HFF-Myc (cell line): ENCODE measurements at regions not wholly inside any gene's neighbourhood (a gene's known extent, or its start where the extent isn't known, plus 50 kb on each side); places are given as distances from the start of the nearest gene placed in this dataset.
A peak's percentile ranks its signal among the peaks of the same experiment; 100 is the strongest.

Experiments used
- DNase-seq: peaks from one replicate; pipeline ENCODE4 v3.0.0-alpha.2; 2011; ENCODE audit warnings: low read depth; ENCODE audit errors: extremely low read depth
- H3K4me3 ChIP-seq: replicated peaks from 2 replicates; pipeline ENCODE4 v1.5.1; 2011; ENCODE audit warnings: low read depth, mild to moderate bottlenecking, control low read depth, low read length
- TF ChIP-seq, protein P1 (sequence below): IDR thresholded peaks from 2 replicates; pipeline ENCODE4 v1.5.1; 2012; ENCODE audit warnings: mild to moderate bottlenecking, low read depth, low read length, control low read depth; ENCODE audit errors: missing control alignments

DNA sequence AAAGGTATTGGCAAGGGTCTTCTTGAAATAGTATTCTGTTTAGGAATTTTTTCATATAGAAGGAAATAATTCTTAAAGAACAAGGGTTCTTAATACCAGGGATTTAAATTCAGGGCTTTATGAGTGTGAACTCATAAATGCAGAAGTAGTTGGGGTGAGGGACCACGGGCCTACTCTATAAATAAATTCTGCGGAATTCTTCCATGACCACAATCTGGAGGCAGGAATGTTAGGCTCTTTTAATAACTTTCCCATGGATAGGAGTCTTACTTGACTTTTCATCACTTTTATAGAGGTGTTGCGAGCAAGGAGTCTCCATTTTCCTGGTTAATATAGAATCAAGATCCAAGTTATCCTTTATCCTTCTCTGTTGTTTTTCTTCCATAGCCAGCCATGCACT, 76.7 kb upstream of the SLC4A4 start:
- TF ChIP-seq, protein P1, sequence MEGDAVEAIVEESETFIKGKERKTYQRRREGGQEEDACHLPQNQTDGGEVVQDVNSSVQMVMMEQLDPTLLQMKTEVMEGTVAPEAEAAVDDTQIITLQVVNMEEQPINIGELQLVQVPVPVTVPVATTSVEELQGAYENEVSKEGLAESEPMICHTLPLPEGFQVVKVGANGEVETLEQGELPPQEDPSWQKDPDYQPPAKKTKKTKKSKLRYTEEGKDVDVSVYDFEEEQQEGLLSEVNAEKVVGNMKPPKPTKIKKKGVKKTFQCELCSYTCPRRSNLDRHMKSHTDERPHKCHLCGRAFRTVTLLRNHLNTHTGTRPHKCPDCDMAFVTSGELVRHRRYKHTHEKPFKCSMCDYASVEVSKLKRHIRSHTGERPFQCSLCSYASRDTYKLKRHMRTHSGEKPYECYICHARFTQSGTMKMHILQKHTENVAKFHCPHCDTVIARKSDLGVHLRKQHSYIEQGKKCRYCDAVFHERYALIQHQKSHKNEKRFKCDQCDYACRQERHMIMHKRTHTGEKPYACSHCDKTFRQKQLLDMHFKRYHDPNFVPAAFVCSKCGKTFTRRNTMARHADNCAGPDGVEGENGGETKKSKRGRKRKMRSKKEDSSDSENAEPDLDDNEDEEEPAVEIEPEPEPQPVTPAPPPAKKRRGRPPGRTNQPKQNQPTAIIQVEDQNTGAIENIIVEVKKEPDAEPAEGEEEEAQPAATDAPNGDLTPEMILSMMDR, result no peak
- no peak overlapping the region for H3K4me3 ChIP-seq
- no peak for DNase-seq

DNA sequence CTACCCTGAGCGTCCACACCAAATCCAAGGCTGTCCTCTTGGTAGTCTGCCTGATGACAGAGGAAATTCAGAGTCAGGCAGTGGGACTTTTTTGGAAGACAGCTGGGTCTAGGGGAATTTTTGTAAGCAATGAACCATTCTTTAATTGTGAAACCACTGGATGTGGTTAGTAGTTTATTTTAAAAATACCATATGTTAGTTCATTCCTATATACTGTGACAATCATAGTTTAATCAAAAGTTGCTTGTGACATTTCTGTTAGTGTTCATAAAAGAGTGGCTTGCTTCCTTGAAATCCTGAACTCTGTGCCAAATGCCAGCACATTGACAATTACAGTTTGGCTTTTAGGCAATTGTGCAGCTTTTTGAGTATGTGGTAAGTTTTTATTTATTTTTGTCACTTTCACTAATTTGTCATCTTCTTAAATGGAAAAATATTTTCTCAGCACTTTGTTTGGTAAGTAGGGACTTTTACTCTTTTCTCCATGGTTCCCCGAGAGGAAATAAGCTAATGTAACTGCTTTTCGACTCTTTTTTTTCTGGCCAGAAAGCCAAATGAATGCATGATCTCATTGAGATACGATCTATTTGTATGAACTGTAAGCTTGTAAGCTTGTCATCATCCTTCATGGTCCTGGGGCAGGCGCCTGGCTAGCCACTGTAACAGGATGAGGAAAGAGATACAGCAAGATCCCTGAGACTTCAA, 72.6 kb upstream of the SLC4A4 start:
- H3K4me3 ChIP-seq, result no peak overlapping the region
- TF ChIP-seq, protein P1, result no peak
- no peak for DNase-seq

DNA sequence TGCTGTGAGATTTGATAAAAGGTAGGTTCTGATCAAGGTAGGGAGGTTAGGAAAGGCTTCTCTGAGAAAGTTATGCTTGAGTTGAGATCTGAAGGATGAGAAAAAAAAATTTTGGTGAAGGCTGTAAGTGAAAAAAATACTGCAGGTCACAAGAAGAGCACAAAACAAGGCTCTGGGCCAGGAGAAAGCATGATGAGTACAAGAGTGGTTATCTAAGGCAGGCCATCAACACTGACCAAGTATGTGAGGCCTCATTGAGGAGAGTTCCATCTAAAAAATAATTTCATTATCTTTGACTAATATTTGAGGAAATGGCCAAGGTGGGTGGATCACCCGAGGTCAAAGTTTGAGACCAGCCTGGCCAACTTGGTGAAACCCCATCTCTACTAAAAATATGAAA, 71.6 kb upstream of the SLC4A4 start:
- DNase-seq, result no peak
- H3K4me3 ChIP-seq, result no peak overlapping the region
- TF ChIP-seq, protein P1, result no peak

DNA sequence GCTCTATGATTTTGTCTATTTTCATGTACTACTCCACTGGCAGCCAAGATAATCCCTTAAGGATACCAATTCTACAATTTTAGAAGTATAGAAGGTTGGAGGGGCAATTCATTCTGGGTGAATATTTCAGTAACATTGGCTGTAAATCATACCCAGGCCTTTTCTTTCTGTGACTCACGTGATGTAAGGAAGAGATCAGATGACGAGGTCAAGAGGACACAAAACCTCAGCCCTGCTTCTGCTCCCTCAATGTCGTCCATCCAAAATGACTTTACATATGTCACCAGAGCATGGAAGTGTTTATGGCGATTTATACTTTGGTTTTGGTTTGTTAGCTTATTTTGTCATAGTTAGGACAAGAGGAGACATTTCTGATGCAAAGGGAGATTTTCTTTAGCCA, 70.7 kb upstream of the SLC4A4 start:
- DNase-seq, result no peak

DNA sequence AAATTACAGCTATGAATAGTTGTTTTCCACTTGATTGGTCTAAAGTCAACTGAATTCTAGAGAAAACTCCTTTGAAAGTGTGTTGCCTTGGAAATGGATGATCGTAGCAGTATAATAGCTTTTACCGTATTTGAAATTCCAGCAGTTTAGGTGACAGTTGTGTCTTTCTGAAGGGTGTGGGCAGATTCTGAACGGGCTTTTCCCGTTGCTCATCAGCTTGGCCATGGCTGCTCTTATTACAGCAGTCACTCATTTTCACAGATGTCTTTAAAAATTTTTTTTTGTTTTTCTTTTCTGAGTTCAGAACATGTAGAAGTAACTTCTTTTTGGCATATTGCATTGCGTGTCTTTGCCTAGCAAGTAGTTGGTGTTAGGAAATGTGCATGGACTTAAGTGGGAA, 69.6 kb upstream of the SLC4A4 start:
- TF ChIP-seq, protein P1, result no peak
- no peak for DNase-seq
- H3K4me3 ChIP-seq, result no peak overlapping the region

More for the DNA sequence above, 70.7 kb upstream of the SLC4A4 start:
- TF ChIP-seq, protein P1, result no peak
- no peak overlapping the region for H3K4me3 ChIP-seq

DNA sequence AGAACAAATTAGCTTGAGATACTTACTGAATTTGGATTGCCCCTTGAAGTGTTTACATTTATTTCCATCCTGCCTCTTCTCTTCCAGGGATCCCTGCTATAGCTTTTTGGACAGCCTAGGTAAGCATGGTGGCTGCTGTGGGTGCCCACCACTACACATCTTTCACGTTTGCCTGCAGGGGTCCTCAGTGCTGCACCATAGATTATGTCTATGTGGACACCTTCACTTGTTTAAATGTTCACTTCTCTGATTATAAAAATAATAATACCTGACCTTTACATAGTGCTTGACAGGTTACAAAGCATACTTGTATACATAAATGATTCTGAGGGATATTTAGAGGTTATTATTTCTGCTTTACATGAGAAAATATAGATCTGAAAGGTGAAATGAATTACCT, 67.9 kb upstream of the SLC4A4 start:
- no peak for DNase-seq
- no peak overlapping the region for H3K4me3 ChIP-seq
- TF ChIP-seq, protein P1, result peak; percentile 44

DNA sequence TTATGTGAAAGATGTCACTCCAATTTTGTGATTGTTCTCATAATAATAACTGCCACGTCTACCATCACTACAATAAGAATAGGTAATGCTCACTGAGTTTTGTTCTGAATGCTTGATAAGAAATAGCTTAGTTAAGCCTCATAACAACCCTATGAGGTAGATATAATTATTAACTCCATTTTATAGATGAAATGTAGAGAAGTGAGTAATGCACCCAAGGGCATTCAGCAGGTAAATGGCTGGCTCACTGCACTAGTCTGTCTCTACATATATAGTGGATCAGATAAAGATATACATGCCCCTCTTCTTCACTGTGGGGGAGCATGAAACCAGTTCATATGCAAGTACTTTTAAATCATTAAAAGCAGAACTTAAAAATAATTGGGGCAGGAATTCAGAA, 65.8 kb upstream of the SLC4A4 start:
- TF ChIP-seq, protein P1, result no peak
- H3K4me3 ChIP-seq, result no peak overlapping the region
- no peak for DNase-seq
